K562 (cell line): ENCODE measurements at regions not wholly inside any gene's neighbourhood (a gene's known extent, or its start where the extent isn't known, plus 50 kb on each side); places are given as distances from the start of the nearest gene placed in this dataset.
A peak's percentile ranks its signal among the peaks of the same experiment; 100 is the strongest.

Experiments used
- ATAC-seq: fragments of 200-7000 bp; cut with Tn5 transposase; 3 replicates; pipeline ENCODE4 v1.9.1; 2020; ENCODE audit warnings: moderate library complexity
- BruUV-seq: library from RNA; stranded (reverse); fragments of 400-500 nt; replicated peaks from 2 replicates; lab custom pipeline; 2021; lab: Mats Ljungman, UMichigan
- CTCF ChIA-PET: fragments of 300-600 bp; formaldehyde crosslinking; extraction: SDS; loops from one replicate; lab custom pipeline; 2021; ENCODE audit warnings: low intra/inter-chr PET ratio; lab: Yijun Ruan, JAX
- POLR2A ChIA-PET: fragments of 300-600, 350-650 bp; sonication (Branson Sonifier 250); formaldehyde crosslinking; extraction: SDS; loops from one replicate; lab custom pipeline; 2021; ENCODE audit warnings: antibody characterized with exemption, inconsistent platforms; lab: Yijun Ruan, JAX
- DNase-seq, 4 experiments: peaks; one replicate each; pipeline versions ENCODE4 v3.0.0 to v3.0.0-alpha.2; 2011 to 2018; ENCODE audit warnings: low spot score in 3 of 4, mixed read lengths in 3 of 4; ENCODE audit errors: extremely low read depth in 1 of 4
- FAIRE-seq: peaks from 2 replicates; lab custom pipeline; 2011; peaks lifted over from hg19 to GRCh38; lab: Jason Lieb, UNC
- H2AFZ ChIP-seq: 2 replicates; pipeline ENCODE4 v1.6.0; 2011; ENCODE audit warnings: low read depth, low read length, control low read depth, inconsistent platforms
- H3K27ac ChIP-seq: fragments of 200-600 bp; 3 replicates; pipeline ENCODE4 v1.8.0; 2011; ENCODE audit warnings: low read depth, mild to moderate bottlenecking, control low read depth, inconsistent platforms, low read length, moderate library complexity, mixed read lengths; ENCODE audit errors: extremely low read depth
- H3K27me3 ChIP-seq, 2 experiments: fragments of 300-600 bp in 1 of 2; 2 replicates in 1 of 2; 3 replicates in 1 of 2; pipeline versions ENCODE4 v1.6.0 to v1.8.0; 2011; ENCODE audit warnings: inconsistent platforms in 2 of 2, low read length in 2 of 2, mild to moderate bottlenecking in 1 of 2, mixed read lengths in 1 of 2, moderate library complexity in 1 of 2; ENCODE audit not compliant: control insufficient read depth in 2 of 2, insufficient read depth in 2 of 2
- H3K36me3 ChIP-seq: fragments of 300-600 bp; 3 replicates; pipeline ENCODE4 v1.8.0; 2011; ENCODE audit warnings: mild to moderate bottlenecking, low read length, inconsistent platforms; ENCODE audit not compliant: control insufficient read depth, insufficient read depth
- H3K4me1 ChIP-seq, 2 experiments: fragments of 200-600 bp in 1 of 2; replicated peaks in 1 of 2; 2 replicates in 1 of 2; 3 replicates in 1 of 2; pipeline versions ENCODE4 v1.5.1 to v1.8.0; 2011; ENCODE audit warnings: inconsistent platforms in 2 of 2, low read length in 2 of 2, mild to moderate bottlenecking in 1 of 2, mixed read lengths in 1 of 2, moderate library complexity in 1 of 2; ENCODE audit not compliant: control insufficient read depth in 2 of 2, insufficient read depth in 2 of 2
- H3K4me2 ChIP-seq: 2 replicates; pipeline ENCODE4 v1.6.1; 2011; ENCODE audit warnings: low read length, control low read depth, inconsistent platforms, mixed read lengths; ENCODE audit not compliant: insufficient read depth
- H3K4me3 ChIP-seq: fragments of 200-600 bp; sonication (generic), shearing (Covaris generic); 2 replicates; pipeline ENCODE4 v1.5.1; 2016; ENCODE audit warnings: control low read depth, inconsistent platforms
- H3K79me2 ChIP-seq: fragments of 200-600 bp; 3 replicates; pipeline ENCODE4 v1.8.0; 2011; ENCODE audit warnings: low read length, inconsistent platforms; ENCODE audit not compliant: control insufficient read depth, insufficient read depth
- H3K9ac ChIP-seq, 2 experiments: 2 replicates each; pipeline versions ENCODE4 v1.6.0 to v1.6.1; 2011; ENCODE audit warnings: low read depth in 2 of 2, low read length in 2 of 2, control low read depth in 1 of 2, inconsistent platforms in 1 of 2, mild to moderate bottlenecking in 1 of 2, mixed read lengths in 1 of 2; ENCODE audit not compliant: insufficient read depth in 1 of 2
- H3K9me1 ChIP-seq: one replicate; pipeline ENCODE4 v1.6.0; 2011; ENCODE audit warnings: inconsistent platforms, mild to moderate bottlenecking, low read length, moderate library complexity; ENCODE audit not compliant: control insufficient read depth, insufficient read depth
- H3K9me3 ChIP-seq: replicated peaks from 2 replicates; pipeline ENCODE4 v1.5.1; 2011; ENCODE audit warnings: low read depth, low read length, inconsistent platforms; ENCODE audit not compliant: control insufficient read depth, insufficient read depth
- H4K20me1 ChIP-seq: replicated peaks from 2 replicates; pipeline ENCODE4 v1.6.1; 2011; ENCODE audit warnings: low read length, inconsistent platforms, mixed read lengths; ENCODE audit not compliant: control insufficient read depth, insufficient read depth
- CAMTA2 ChIP-seq: fragments of 250-450 bp; sonication (Bioruptor Pico); conservative IDR thresholded peaks from 2 replicates; pipeline ENCODE4 v1.5.1; 2022
- MGA ChIP-seq: fragments of 450-650 bp; IDR thresholded peaks from 2 replicates; pipeline ENCODE4 v1.6.1; 2016; ENCODE audit warnings: mild to moderate bottlenecking, moderate library complexity
- NONO ChIP-seq, 2 experiments: fragments of 200-400 bp in 1 of 2; fragments of 450-650 bp in 1 of 2; formaldehyde crosslinking in 1 of 2; IDR thresholded peaks; 2 replicates each; pipeline ENCODE4 v1.6.1; 2017; ENCODE audit warnings: low read depth in 2 of 2, mild to moderate bottlenecking in 2 of 2, moderate library complexity in 2 of 2, low read length in 1 of 2
- RFX7 ChIP-seq: fragments of 250-450 bp; sonication (Bioruptor Pico); IDR thresholded peaks from 2 replicates; pipeline ENCODE4 v1.5.1; 2021; ENCODE audit warnings: mild to moderate bottlenecking
- SRSF7 ChIP-seq: fragments of 200-400 bp; formaldehyde crosslinking; optimal IDR thresholded peaks from 2 replicates; pipeline ENCODE3; 2017; ENCODE audit warnings: mild to moderate bottlenecking, low read depth, low read length
- STAT6 ChIP-seq: sonication (generic); formaldehyde crosslinking; IDR thresholded peaks from 2 replicates; pipeline ENCODE4 v1.8.1; 2023; ENCODE audit warnings: mild to moderate bottlenecking, missing genetic modification reagents
- ZNF551 ChIP-seq: fragments of 250-450 bp; sonication (Bioruptor Pico); IDR thresholded peaks from 2 replicates; pipeline ENCODE4 v1.5.0; 2021; ENCODE audit warnings: mild to moderate bottlenecking, moderate library complexity
- in situ Hi-C: fragments of 300-500 bp; cut with MboI; formaldehyde crosslinking; loops from 4 replicates; pipeline ENCODE4 v1.15.0; 2018; ENCODE audit warnings: inconsistent platforms, mixed read lengths
- intact Hi-C: fragments of 100-400 bp; cut with micrococcal nuclease; formaldehyde crosslinking; loops from 2 replicates; pipeline ENCODE4 v1.14.2; 2022

- no peak for TF ChIP-seq CAMTA2 (CRISPR knock-in tag)
Observed at GRCh38 chr3:177370246-177370822, 173.1 kb upstream of the TBL1XR1 start (continued).

- ATAC-seq (no peak), FAIRE-seq (peak; percentile 48), DNase-seq (no peak)
- Histone ChIP-seq H3K36me3 (no peaks in the 10 kb centered on the region), H3K4me1 (no peaks in the 10 kb centered on the region), H3K9me3 (no peaks in the 10 kb centered on the region), H3K79me2 (no peaks in the 10 kb centered on the region), H3K27ac (no peak overlapping the region), H3K27me3 (no peaks in the 10 kb centered on the region), H3K4me2 (no peak overlapping the region), H3K4me3 (no peak overlapping the region), H4K20me1 (no peaks in the 10 kb centered on the region), H3K9ac (no peak overlapping the region), H3K9me1 (no peaks in the 10 kb centered on the region), H2AFZ (no peak overlapping the region)
- intact Hi-C loops, result no loop called here
- ChIA-PET POLR2A (interaction anchor here (0.7 to 4.2 kb wide), 2 partner anchors 10 to 903 kb away, joined by 3 to 22 read pairs; no protein-coding TSS in a partner anchor), CTCF (no interaction called here)
- in situ Hi-C loops, result no loop called here
- BruUV-seq, result no TSS peak
- TF ChIP-seq STAT6 (CRISPR knock-in tag), result no peak
- TF ChIP-seq NONO (IDR thresholded peaks at IDR 0.05; ENCODE audit: low read depth in 2 of 2, low read length in 1 of 2), result no peak
- no peak for TF ChIP-seq MGA
- TF ChIP-seq ZNF551 (CRISPR knock-in tag), result no peak
- TF ChIP-seq RFX7 (CRISPR knock-in tag), result no peak
- TF ChIP-seq SRSF7, result no peak
Observed at GRCh38 chr3:177371146-177371545, 173.9 kb upstream of the TBL1XR1 start.
